WTC11 (cell line): ENCODE measurements at regions not wholly inside any gene's neighbourhood (a gene's known extent, or its start where the extent isn't known, plus 50 kb on each side); places are given as distances from the start of the nearest gene placed in this dataset.

Source experiments
- ATAC-seq: fragments of 200-7000 bp; cut with Tn5 transposase; 2 replicates; pipeline ENCODE4 v1.10.0; 2021; ENCODE audit warnings: mild to moderate bottlenecking, moderate library complexity
- CTCF ChIA-PET: fragments of 300-600 bp; sonication (Branson Sonifier 250); formaldehyde crosslinking; loops from one replicate; lab custom pipeline; 2021; ENCODE audit warnings: antibody characterized with exemption; lab: Charles Lee
- POLR2A ChIA-PET: fragments of 350-600 bp; sonication (Branson Sonifier 250); formaldehyde crosslinking; loops from one replicate; lab custom pipeline; 2021; ENCODE audit warnings: antibody characterized with exemption; lab: Charles Lee
- DNase-seq: peaks from one replicate; pipeline ENCODE4 v3.0.0; 2021; ENCODE audit warnings: low spot score
- H3K27ac Mint-ChIP-seq: 2 replicates; pipeline ENCODE4 v1.8.0; 2021; ENCODE audit warnings: mixed read lengths
- H3K27me3 Mint-ChIP-seq: 2 replicates; pipeline ENCODE4 v1.8.0; 2021; ENCODE audit warnings: low read depth, mild to moderate bottlenecking, moderate library complexity, mixed read lengths
- H3K36me3 Mint-ChIP-seq: 2 replicates; pipeline ENCODE4 v1.8.0; 2021; ENCODE audit warnings: mixed read lengths
- H3K4me1 Mint-ChIP-seq: 2 replicates; pipeline ENCODE4 v1.8.0; 2022; ENCODE audit warnings: mixed read lengths
- H3K4me3 Mint-ChIP-seq: 2 replicates; pipeline ENCODE4 v1.8.0; 2021; ENCODE audit warnings: mild to moderate bottlenecking, moderate library complexity, mixed read lengths
- H3K9me3 Mint-ChIP-seq: 2 replicates; pipeline ENCODE4 v1.8.0; 2021; ENCODE audit warnings: mixed read lengths
- ATF1 ChIP-seq: sonication (generic); formaldehyde crosslinking; IDR thresholded peaks from 2 replicates; pipeline ENCODE4 v1.8.1; 2023; ENCODE audit warnings: mild to moderate bottlenecking, moderate library complexity, missing genetic modification reagents
- CREB1 ChIP-seq: sonication (generic); formaldehyde crosslinking; IDR thresholded peaks from 2 replicates; pipeline ENCODE4 v1.8.0; 2023; ENCODE audit warnings: mild to moderate bottlenecking, missing genetic modification reagents
- FOXJ3 ChIP-seq: sonication (generic); formaldehyde crosslinking; IDR thresholded peaks from 2 replicates; pipeline ENCODE4 v1.9.0; 2021; ENCODE audit warnings: missing genetic modification reagents, mild to moderate bottlenecking, borderline replicate concordance
- GABPB1 ChIP-seq: sonication (generic); formaldehyde crosslinking; IDR thresholded peaks from 2 replicates; pipeline ENCODE4 v1.8.1; 2023; ENCODE audit warnings: mild to moderate bottlenecking, missing genetic modification reagents
- JAZF1 ChIP-seq: fragments of 250-450 bp; sonication (Bioruptor Pico); IDR thresholded peaks from 2 replicates; pipeline ENCODE4 v1.9.0; 2021; ENCODE audit warnings: moderate library complexity, mild to moderate bottlenecking, inconsistent platforms
- NR3C1 ChIP-seq: sonication (generic); formaldehyde crosslinking; conservative IDR thresholded peaks from 2 replicates; pipeline ENCODE4 v1.8.1; 2023; ENCODE audit warnings: low read depth, mild to moderate bottlenecking, missing genetic modification reagents
- OVOL2 ChIP-seq: fragments of 250-450 bp; sonication (Bioruptor Pico); IDR thresholded peaks from 2 replicates; pipeline ENCODE4 v1.9.0; 2021; ENCODE audit warnings: mild to moderate bottlenecking, borderline replicate concordance
- RORB ChIP-seq: fragments of 250-450 bp; sonication (Bioruptor Pico); IDR thresholded peaks from 2 replicates; pipeline ENCODE4 v1.9.0; 2021; ENCODE audit warnings: mild to moderate bottlenecking
- SMAD4 ChIP-seq: sonication (generic); formaldehyde crosslinking; IDR thresholded peaks from 2 replicates; pipeline ENCODE4 v1.8.0; 2022; ENCODE audit warnings: mild to moderate bottlenecking, missing genetic modification reagents
- ZNF317 ChIP-seq: sonication (generic); formaldehyde crosslinking; IDR thresholded peaks from 2 replicates; pipeline ENCODE4 v1.8.1; 2023; ENCODE audit warnings: low read depth, mild to moderate bottlenecking, moderate library complexity, missing genetic modification reagents, borderline replicate concordance
- ZNF416 ChIP-seq: fragments of 250-450 bp; sonication (Bioruptor Pico); IDR thresholded peaks from 2 replicates; pipeline ENCODE4 v1.9.0; 2021; ENCODE audit warnings: mild to moderate bottlenecking, inconsistent platforms
- ZNF671 ChIP-seq: fragments of 250-450 bp; sonication (Bioruptor Pico); IDR thresholded peaks from 2 replicates; pipeline ENCODE4 v1.8.0; 2021; ENCODE audit warnings: mild to moderate bottlenecking
- TF ChIP-seq, protein P1 (sequence below): sonication (generic); formaldehyde crosslinking; IDR thresholded peaks from 2 replicates; pipeline ENCODE4 v1.8.0; 2022; ENCODE audit warnings: mild to moderate bottlenecking, missing genetic modification reagents
- TF ChIP-seq, protein P2 (sequence below): sonication (generic); formaldehyde crosslinking; IDR thresholded peaks from 2 replicates; pipeline ENCODE4 v1.8.0; 2023; ENCODE audit warnings: missing genetic modification reagents, mild to moderate bottlenecking, borderline replicate concordance
- TF ChIP-seq, protein P3 (sequence below): sonication (generic); formaldehyde crosslinking; IDR thresholded peaks from 2 replicates; pipeline ENCODE4 v1.8.1; 2023; ENCODE audit warnings: mild to moderate bottlenecking, missing genetic modification reagents
- TF ChIP-seq, protein P4 (sequence below): sonication (generic); formaldehyde crosslinking; IDR thresholded peaks from 2 replicates; pipeline ENCODE4 v1.8.1; 2022; ENCODE audit warnings: low read depth, mild to moderate bottlenecking, moderate library complexity, missing genetic modification reagents, borderline replicate concordance
- TF ChIP-seq, protein P5 (sequence below): sonication (generic); formaldehyde crosslinking; IDR thresholded peaks from 2 replicates; pipeline ENCODE4 v1.8.1; 2022; ENCODE audit warnings: low read depth, missing genetic modification reagents, borderline replicate concordance

DNA sequence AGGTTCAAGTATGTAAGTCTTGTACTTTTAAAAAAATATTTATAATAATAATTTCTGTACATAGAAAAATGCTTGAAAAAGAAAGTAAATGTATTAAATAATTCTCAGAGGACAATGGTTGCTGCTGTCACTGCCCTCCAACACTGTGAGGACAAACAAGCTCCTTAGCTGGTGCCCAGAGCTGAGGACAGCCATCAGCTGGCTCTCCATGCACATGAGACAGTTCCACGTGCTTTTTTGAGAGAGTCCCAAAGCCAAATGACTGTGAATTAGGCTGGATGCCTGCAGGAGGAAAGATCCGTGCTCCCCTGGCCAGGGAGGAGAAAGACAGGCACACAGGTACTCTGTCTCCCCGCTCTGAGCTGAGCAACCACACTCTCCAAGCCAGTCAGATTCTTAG lies 115.5 kb upstream of the IRX5 start:
- Mint-ChIP-seq H3K4me3 (no peak overlapping the region), H3K9me3 (no peaks in the 10 kb centered on the region), H3K27ac (no peak overlapping the region), H3K4me1 (peaks cover 36% of the 10 kb centered on the region), H3K36me3 (no peaks in the 10 kb centered on the region), H3K27me3 (no peaks in the 10 kb centered on the region)
- DNase-seq, result no peak
- CTCF ChIA-PET, result interaction anchor here (0.6 to 0.9 kb wide), 3 partner anchors 34 to 143 kb away, joined by 3 to 5 read pairs (median 3); no protein-coding TSS in a partner anchor
- POLR2A ChIA-PET, result no interaction called here
- TF ChIP-seq, protein P1, sequence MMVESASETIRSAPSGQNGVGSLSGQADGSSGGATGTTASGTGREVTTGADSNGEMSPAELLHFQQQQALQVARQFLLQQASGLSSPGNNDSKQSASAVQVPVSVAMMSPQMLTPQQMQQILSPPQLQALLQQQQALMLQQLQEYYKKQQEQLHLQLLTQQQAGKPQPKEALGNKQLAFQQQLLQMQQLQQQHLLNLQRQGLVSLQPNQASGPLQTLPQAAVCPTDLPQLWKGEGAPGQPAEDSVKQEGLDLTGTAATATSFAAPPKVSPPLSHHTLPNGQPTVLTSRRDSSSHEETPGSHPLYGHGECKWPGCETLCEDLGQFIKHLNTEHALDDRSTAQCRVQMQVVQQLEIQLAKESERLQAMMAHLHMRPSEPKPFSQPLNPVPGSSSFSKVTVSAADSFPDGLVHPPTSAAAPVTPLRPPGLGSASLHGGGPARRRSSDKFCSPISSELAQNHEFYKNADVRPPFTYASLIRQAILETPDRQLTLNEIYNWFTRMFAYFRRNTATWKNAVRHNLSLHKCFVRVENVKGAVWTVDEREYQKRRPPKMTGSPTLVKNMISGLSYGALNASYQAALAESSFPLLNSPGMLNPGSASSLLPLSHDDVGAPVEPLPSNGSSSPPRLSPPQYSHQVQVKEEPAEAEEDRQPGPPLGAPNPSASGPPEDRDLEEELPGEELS (CRISPR knock-in tag), result no peak
- TF ChIP-seq RORB (CRISPR knock-in tag) (no peak), ATF1 (no peak), ZNF416 (no peak), NR3C1 (CRISPR knock-in tag) (no peak), CREB1 (CRISPR knock-in tag) (no peak), GABPB1 (CRISPR knock-in tag) (no peak), SMAD4 (no peak), ZNF671 (CRISPR knock-in tag) (no peak), OVOL2 (CRISPR knock-in tag) (no peak), ZNF317 (CRISPR knock-in tag) (no peak), JAZF1 (CRISPR knock-in tag) (no peak), FOXJ3 (no peak)
- TF ChIP-seq, protein P2, sequence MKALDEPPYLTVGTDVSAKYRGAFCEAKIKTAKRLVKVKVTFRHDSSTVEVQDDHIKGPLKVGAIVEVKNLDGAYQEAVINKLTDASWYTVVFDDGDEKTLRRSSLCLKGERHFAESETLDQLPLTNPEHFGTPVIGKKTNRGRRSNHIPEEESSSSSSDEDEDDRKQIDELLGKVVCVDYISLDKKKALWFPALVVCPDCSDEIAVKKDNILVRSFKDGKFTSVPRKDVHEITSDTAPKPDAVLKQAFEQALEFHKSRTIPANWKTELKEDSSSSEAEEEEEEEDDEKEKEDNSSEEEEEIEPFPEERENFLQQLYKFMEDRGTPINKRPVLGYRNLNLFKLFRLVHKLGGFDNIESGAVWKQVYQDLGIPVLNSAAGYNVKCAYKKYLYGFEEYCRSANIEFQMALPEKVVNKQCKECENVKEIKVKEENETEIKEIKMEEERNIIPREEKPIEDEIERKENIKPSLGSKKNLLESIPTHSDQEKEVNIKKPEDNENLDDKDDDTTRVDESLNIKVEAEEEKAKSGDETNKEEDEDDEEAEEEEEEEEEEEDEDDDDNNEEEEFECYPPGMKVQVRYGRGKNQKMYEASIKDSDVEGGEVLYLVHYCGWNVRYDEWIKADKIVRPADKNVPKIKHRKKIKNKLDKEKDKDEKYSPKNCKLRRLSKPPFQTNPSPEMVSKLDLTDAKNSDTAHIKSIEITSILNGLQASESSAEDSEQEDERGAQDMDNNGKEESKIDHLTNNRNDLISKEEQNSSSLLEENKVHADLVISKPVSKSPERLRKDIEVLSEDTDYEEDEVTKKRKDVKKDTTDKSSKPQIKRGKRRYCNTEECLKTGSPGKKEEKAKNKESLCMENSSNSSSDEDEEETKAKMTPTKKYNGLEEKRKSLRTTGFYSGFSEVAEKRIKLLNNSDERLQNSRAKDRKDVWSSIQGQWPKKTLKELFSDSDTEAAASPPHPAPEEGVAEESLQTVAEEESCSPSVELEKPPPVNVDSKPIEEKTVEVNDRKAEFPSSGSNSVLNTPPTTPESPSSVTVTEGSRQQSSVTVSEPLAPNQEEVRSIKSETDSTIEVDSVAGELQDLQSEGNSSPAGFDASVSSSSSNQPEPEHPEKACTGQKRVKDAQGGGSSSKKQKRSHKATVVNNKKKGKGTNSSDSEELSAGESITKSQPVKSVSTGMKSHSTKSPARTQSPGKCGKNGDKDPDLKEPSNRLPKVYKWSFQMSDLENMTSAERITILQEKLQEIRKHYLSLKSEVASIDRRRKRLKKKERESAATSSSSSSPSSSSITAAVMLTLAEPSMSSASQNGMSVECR (CRISPR knock-in tag), result no peak
- TF ChIP-seq, protein P3, sequence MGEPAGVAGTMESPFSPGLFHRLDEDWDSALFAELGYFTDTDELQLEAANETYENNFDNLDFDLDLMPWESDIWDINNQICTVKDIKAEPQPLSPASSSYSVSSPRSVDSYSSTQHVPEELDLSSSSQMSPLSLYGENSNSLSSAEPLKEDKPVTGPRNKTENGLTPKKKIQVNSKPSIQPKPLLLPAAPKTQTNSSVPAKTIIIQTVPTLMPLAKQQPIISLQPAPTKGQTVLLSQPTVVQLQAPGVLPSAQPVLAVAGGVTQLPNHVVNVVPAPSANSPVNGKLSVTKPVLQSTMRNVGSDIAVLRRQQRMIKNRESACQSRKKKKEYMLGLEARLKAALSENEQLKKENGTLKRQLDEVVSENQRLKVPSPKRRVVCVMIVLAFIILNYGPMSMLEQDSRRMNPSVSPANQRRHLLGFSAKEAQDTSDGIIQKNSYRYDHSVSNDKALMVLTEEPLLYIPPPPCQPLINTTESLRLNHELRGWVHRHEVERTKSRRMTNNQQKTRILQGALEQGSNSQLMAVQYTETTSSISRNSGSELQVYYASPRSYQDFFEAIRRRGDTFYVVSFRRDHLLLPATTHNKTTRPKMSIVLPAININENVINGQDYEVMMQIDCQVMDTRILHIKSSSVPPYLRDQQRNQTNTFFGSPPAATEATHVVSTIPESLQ (CRISPR knock-in tag), result no peak
- TF ChIP-seq, protein P4, sequence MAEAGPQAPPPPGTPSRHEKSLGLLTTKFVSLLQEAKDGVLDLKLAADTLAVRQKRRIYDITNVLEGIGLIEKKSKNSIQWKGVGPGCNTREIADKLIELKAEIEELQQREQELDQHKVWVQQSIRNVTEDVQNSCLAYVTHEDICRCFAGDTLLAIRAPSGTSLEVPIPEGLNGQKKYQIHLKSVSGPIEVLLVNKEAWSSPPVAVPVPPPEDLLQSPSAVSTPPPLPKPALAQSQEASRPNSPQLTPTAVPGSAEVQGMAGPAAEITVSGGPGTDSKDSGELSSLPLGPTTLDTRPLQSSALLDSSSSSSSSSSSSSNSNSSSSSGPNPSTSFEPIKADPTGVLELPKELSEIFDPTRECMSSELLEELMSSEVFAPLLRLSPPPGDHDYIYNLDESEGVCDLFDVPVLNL (CRISPR knock-in tag), result no peak
- TF ChIP-seq, protein P5, sequence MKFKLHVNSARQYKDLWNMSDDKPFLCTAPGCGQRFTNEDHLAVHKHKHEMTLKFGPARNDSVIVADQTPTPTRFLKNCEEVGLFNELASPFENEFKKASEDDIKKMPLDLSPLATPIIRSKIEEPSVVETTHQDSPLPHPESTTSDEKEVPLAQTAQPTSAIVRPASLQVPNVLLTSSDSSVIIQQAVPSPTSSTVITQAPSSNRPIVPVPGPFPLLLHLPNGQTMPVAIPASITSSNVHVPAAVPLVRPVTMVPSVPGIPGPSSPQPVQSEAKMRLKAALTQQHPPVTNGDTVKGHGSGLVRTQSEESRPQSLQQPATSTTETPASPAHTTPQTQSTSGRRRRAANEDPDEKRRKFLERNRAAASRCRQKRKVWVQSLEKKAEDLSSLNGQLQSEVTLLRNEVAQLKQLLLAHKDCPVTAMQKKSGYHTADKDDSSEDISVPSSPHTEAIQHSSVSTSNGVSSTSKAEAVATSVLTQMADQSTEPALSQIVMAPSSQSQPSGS (CRISPR knock-in tag), result no peak
- ATAC-seq, result no peak
